ENCODE measurements at regions not wholly inside any gene's neighbourhood (a gene's known extent, or its start where the extent isn't known, plus 50 kb on each side); places are given as distances from the start of the nearest gene placed in this dataset.

- no peak for TF ChIP-seq RAD21 (IDR thresholded peaks at IDR 0.05 in 1 of 2, conservative IDR thresholded peaks at IDR 0.05 in 1 of 2; ENCODE audit: low read depth in 2 of 2, low read length in 2 of 2)
- TF ChIP-seq POLR2AphosphoS5 (IDR thresholded peaks at IDR 0.05; ENCODE audit: low read depth, low read length) = no peak
- no peak for TF ChIP-seq GABPA (IDR thresholded peaks at IDR 0.05; ENCODE audit: borderline replicate concordance, insufficient read depth, low read length)
- TF ChIP-seq FOSL1 (IDR thresholded peaks at IDR 0.05; ENCODE audit: insufficient read depth, low read depth, low read length) = no peak
- TF ChIP-seq EZH2 (IDR thresholded peaks at IDR 0.05; ENCODE audit: low read depth, low read length, severe bottlenecking) = no peak
- no peak for TF ChIP-seq BCL11A (IDR thresholded peaks at IDR 0.05; ENCODE audit: low read depth in 2 of 2, low read length in 2 of 2)
Measured at GRCh38 chr20:17795501-17796071, 95.8 kb downstream of the BANF2 start.

Measured in H1 (cell line).